ENCODE measurements at regions not wholly inside any gene's neighbourhood (a gene's known extent, or its start where the extent isn't known, plus 50 kb on each side); places are given as distances from the start of the nearest gene placed in this dataset.

DNA sequence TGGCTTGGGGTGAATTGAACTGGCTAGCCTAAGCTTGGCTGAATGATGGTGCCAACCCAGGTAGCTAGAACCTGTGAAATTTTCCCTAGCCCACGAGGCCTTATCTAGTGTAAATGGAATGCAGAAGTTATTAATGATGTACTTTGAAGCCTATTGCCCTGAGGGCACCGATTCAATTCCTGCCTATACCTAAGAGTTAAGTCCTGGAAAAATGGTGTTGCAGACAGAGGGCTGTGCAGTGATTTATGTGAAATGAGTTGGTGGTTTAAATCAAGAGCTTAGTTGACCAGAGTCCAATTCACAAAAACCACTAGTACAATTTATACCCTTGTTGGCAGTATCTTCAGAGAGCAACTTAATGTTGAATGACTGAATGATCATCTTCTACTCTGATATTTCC lies 373.8 kb upstream of the JAG1 start:
- POLR2A ChIA-PET: no interaction called here
- no peak overlapping the region for H3K4me3 ChIP-seq (ENCODE audit: control insufficient read depth in 1 of 7, extremely low read depth in 1 of 7, insufficient read depth in 4 of 7, low read depth in 2 of 7, low read length in 6 of 7)
- no peaks in the 10 kb centered on the region for H3K4me1 ChIP-seq (ENCODE audit: control extremely low read depth in 1 of 4, control insufficient read depth in 4 of 4, insufficient read depth in 4 of 4, low read length in 3 of 4)
- H3K9me3 ChIP-seq (ENCODE audit: control extremely low read depth in 1 of 5, control insufficient read depth in 4 of 5, insufficient read depth in 2 of 5, low read depth in 1 of 5, low read length in 4 of 5): no peaks in the 10 kb centered on the region
- no peaks in the 10 kb centered on the region for H3K27me3 ChIP-seq (replicated peaks in 2 of 5; ENCODE audit: control insufficient read depth in 4 of 5, insufficient read depth in 5 of 5, low read length in 4 of 5)
- DNase-seq: no peak
- no peak overlapping the region for H3K27ac ChIP-seq (ENCODE audit: insufficient read depth in 1 of 2, low read depth in 1 of 2, low read length in 2 of 2, poor library complexity in 1 of 2, severe bottlenecking in 2 of 2)
- CTCF ChIA-PET: no interaction called here
- WGBS (ENCODE audit: insufficient coverage): no CpG with 5 or more reads among the region's 2 CpGs
- no peaks in the 10 kb centered on the region for H3K36me3 ChIP-seq (ENCODE audit: control insufficient read depth in 4 of 4, insufficient read depth in 4 of 4, low read length in 3 of 4)

- CTCF ChIA-PET: no interaction called here
- POLR2A ChIA-PET: no interaction called here
- Histone ChIP-seq H3K4me1 (ENCODE audit: control extremely low read depth in 1 of 4, control insufficient read depth in 4 of 4, insufficient read depth in 4 of 4, low read length in 3 of 4) (no peaks in the 10 kb centered on the region), H3K36me3 (ENCODE audit: control insufficient read depth in 4 of 4, insufficient read depth in 4 of 4, low read length in 3 of 4) (no peaks in the 10 kb centered on the region), H3K27ac (ENCODE audit: insufficient read depth in 1 of 2, low read depth in 1 of 2, low read length in 2 of 2, poor library complexity in 1 of 2, severe bottlenecking in 2 of 2) (no peak overlapping the region), H3K4me3 (ENCODE audit: control insufficient read depth in 1 of 7, extremely low read depth in 1 of 7, insufficient read depth in 4 of 7, low read depth in 2 of 7, low read length in 6 of 7) (no peak overlapping the region), H3K9me3 (ENCODE audit: control extremely low read depth in 1 of 5, control insufficient read depth in 4 of 5, insufficient read depth in 2 of 5, low read depth in 1 of 5, low read length in 4 of 5) (no peaks in the 10 kb centered on the region), H3K27me3 (replicated peaks in 2 of 5; ENCODE audit: control insufficient read depth in 4 of 5, insufficient read depth in 5 of 5, low read length in 4 of 5) (no peaks in the 10 kb centered on the region)
- no peak for DNase-seq
Measured at GRCh38 chr20:11048739-11049138, 374.9 kb upstream of the JAG1 start.

DNA sequence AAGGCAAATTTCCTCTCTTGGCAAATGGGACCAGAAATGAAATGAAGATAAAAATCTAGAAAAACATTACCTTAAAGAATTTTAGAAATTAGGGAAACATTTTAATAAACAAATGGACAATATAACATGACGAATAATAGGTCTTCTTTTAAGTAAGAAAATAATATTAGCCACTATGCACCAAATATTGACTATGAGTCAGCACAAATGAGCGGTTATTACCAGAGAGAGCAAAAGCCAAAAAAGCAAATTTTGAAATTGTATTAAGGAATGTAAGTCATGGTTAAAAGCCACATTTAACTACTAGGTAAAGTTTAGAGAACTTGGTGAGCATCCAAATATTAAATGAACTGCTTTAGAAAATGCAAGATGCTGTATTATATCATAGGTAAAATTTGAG lies 376.6 kb upstream of the JAG1 start:
- ChIA-PET POLR2A (no interaction called here), CTCF (interaction anchor here (1.0 kb wide), 1 partner anchor 10 kb away, joined by 3 read pairs; no protein-coding TSS in a partner anchor)
- Histone ChIP-seq H3K4me1 (ENCODE audit: control extremely low read depth in 1 of 4, control insufficient read depth in 4 of 4, insufficient read depth in 4 of 4, low read length in 3 of 4) (no peaks in the 10 kb centered on the region), H3K27ac (ENCODE audit: insufficient read depth in 1 of 2, low read depth in 1 of 2, low read length in 2 of 2, poor library complexity in 1 of 2, severe bottlenecking in 2 of 2) (no peak overlapping the region), H3K36me3 (ENCODE audit: control insufficient read depth in 4 of 4, insufficient read depth in 4 of 4, low read length in 3 of 4) (no peaks in the 10 kb centered on the region), H3K4me3 (ENCODE audit: control insufficient read depth in 1 of 7, extremely low read depth in 1 of 7, insufficient read depth in 4 of 7, low read depth in 2 of 7, low read length in 6 of 7) (no peak overlapping the region), H3K9me3 (ENCODE audit: control extremely low read depth in 1 of 5, control insufficient read depth in 4 of 5, insufficient read depth in 2 of 5, low read depth in 1 of 5, low read length in 4 of 5) (no peaks in the 10 kb centered on the region), H3K27me3 (replicated peaks in 2 of 5; ENCODE audit: control insufficient read depth in 4 of 5, insufficient read depth in 5 of 5, low read length in 4 of 5) (no peaks in the 10 kb centered on the region)
- 25% methylated on average over 1 of the region's 2 CpGs for WGBS (ENCODE audit: insufficient coverage)
- DNase-seq: no peak

GRCh38 chr20:11051136-11051535 lies 377.3 kb upstream of the JAG1 start:
- ChIA-PET POLR2A (no interaction called here), CTCF (no interaction called here)
- no peak for DNase-seq
- no peak overlapping the region for H3K4me3 ChIP-seq (ENCODE audit: control insufficient read depth in 1 of 7, extremely low read depth in 1 of 7, insufficient read depth in 4 of 7, low read depth in 2 of 7, low read length in 6 of 7)
- no peaks in the 10 kb centered on the region for H3K4me1 ChIP-seq (ENCODE audit: control extremely low read depth in 1 of 4, control insufficient read depth in 4 of 4, insufficient read depth in 4 of 4, low read length in 3 of 4)
- H3K27me3 ChIP-seq (replicated peaks in 2 of 5; ENCODE audit: control insufficient read depth in 4 of 5, insufficient read depth in 5 of 5, low read length in 4 of 5): no peaks in the 10 kb centered on the region
- H3K36me3 ChIP-seq (ENCODE audit: control insufficient read depth in 4 of 4, insufficient read depth in 4 of 4, low read length in 3 of 4): no peaks in the 10 kb centered on the region
- WGBS (ENCODE audit: insufficient coverage): 100% methylated on average over 1 of the region's 3 CpGs
- no peak overlapping the region for H3K27ac ChIP-seq (ENCODE audit: insufficient read depth in 1 of 2, low read depth in 1 of 2, low read length in 2 of 2, poor library complexity in 1 of 2, severe bottlenecking in 2 of 2)
- no peaks in the 10 kb centered on the region for H3K9me3 ChIP-seq (ENCODE audit: control extremely low read depth in 1 of 5, control insufficient read depth in 4 of 5, insufficient read depth in 2 of 5, low read depth in 1 of 5, low read length in 4 of 5)

- no peaks in the 10 kb centered on the region for H3K27me3 ChIP-seq (replicated peaks in 2 of 5; ENCODE audit: control insufficient read depth in 4 of 5, insufficient read depth in 5 of 5, low read length in 4 of 5)
- H3K4me1 ChIP-seq (ENCODE audit: control extremely low read depth in 1 of 4, control insufficient read depth in 4 of 4, insufficient read depth in 4 of 4, low read length in 3 of 4): no peaks in the 10 kb centered on the region
- H3K27ac ChIP-seq (ENCODE audit: insufficient read depth in 1 of 2, low read depth in 1 of 2, low read length in 2 of 2, poor library complexity in 1 of 2, severe bottlenecking in 2 of 2): no peak overlapping the region
- no peaks in the 10 kb centered on the region for H3K9me3 ChIP-seq (ENCODE audit: control extremely low read depth in 1 of 5, control insufficient read depth in 4 of 5, insufficient read depth in 2 of 5, low read depth in 1 of 5, low read length in 4 of 5)
- DNase-seq: no peak
- no peak overlapping the region for H3K4me3 ChIP-seq (ENCODE audit: control insufficient read depth in 1 of 7, extremely low read depth in 1 of 7, insufficient read depth in 4 of 7, low read depth in 2 of 7, low read length in 6 of 7)
- CTCF ChIA-PET: no interaction called here
- no peaks in the 10 kb centered on the region for H3K36me3 ChIP-seq (ENCODE audit: control insufficient read depth in 4 of 4, insufficient read depth in 4 of 4, low read length in 3 of 4)
- POLR2A ChIA-PET: no interaction called here
Measured at GRCh38 chr20:11053310-11053709, 379.5 kb upstream of the JAG1 start.

DNA sequence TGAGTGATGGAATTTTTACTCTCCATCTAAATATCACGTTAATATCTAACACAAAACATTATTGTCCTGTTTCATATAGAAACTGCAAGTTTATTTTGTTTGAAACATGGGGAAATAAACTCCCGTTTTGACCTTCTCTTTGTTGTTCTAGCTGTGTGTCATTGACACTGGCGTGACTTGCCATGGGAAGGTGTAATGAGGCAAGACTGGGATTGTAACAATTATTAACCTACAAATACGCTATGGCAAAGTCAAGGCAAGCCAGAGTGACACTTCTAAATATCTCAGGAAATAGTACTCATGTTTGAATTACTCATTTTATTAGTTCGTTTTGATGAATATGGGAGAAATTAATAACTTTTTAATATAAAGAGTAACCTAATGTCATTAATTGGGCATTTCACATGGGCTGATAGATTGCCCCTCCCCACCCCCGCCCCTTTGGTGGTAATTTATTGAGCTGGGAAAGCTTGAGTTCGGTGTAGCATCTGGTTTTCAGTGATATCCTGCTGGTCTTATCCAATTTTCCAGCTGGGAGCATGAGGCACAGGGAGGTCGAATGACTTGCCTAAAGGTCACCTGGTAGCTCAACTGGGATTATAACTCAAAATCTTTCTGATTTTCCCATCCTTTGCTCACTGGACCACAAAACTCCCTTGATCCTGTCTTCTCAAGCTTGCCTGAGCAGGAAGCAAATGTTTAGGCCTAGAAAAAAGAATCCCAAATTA lies 380.6 kb upstream of the JAG1 start:
- ChIA-PET CTCF (no interaction called here), POLR2A (no interaction called here)
- 93% methylated on average over 5 of the region's 8 CpGs for WGBS (ENCODE audit: insufficient coverage)
- Histone ChIP-seq H3K27me3 (replicated peaks in 2 of 5; ENCODE audit: control insufficient read depth in 4 of 5, insufficient read depth in 5 of 5, low read length in 4 of 5) (no peaks in the 10 kb centered on the region), H3K9me3 (ENCODE audit: control extremely low read depth in 1 of 5, control insufficient read depth in 4 of 5, insufficient read depth in 2 of 5, low read depth in 1 of 5, low read length in 4 of 5) (no peaks in the 10 kb centered on the region), H3K4me3 (ENCODE audit: control insufficient read depth in 1 of 7, extremely low read depth in 1 of 7, insufficient read depth in 4 of 7, low read depth in 2 of 7, low read length in 6 of 7) (no peak overlapping the region), H3K27ac (ENCODE audit: insufficient read depth in 1 of 2, low read depth in 1 of 2, low read length in 2 of 2, poor library complexity in 1 of 2, severe bottlenecking in 2 of 2) (no peak overlapping the region), H3K36me3 (ENCODE audit: control insufficient read depth in 4 of 4, insufficient read depth in 4 of 4, low read length in 3 of 4) (no peaks in the 10 kb centered on the region), H3K4me1 (ENCODE audit: control extremely low read depth in 1 of 4, control insufficient read depth in 4 of 4, insufficient read depth in 4 of 4, low read length in 3 of 4) (no peaks in the 10 kb centered on the region)
- no peak for DNase-seq

- Histone ChIP-seq H3K4me3 (ENCODE audit: control insufficient read depth in 1 of 7, extremely low read depth in 1 of 7, insufficient read depth in 4 of 7, low read depth in 2 of 7, low read length in 6 of 7) (no peak overlapping the region), H3K27ac (ENCODE audit: insufficient read depth in 1 of 2, low read depth in 1 of 2, low read length in 2 of 2, poor library complexity in 1 of 2, severe bottlenecking in 2 of 2) (no peak overlapping the region), H3K4me1 (ENCODE audit: control extremely low read depth in 1 of 4, control insufficient read depth in 4 of 4, insufficient read depth in 4 of 4, low read length in 3 of 4) (peaks cover 0 to 3% (median 1%) of the 10 kb centered on the region in 4 experiments), H3K27me3 (replicated peaks in 2 of 5; ENCODE audit: control insufficient read depth in 4 of 5, insufficient read depth in 5 of 5, low read length in 4 of 5) (no peaks in the 10 kb centered on the region), H3K9me3 (ENCODE audit: control extremely low read depth in 1 of 5, control insufficient read depth in 4 of 5, insufficient read depth in 2 of 5, low read depth in 1 of 5, low read length in 4 of 5) (no peaks in the 10 kb centered on the region), H3K36me3 (ENCODE audit: control insufficient read depth in 4 of 4, insufficient read depth in 4 of 4, low read length in 3 of 4) (no peaks in the 10 kb centered on the region)
- 96% methylated on average over 4 of the region's 5 CpGs for WGBS (ENCODE audit: insufficient coverage)
- ChIA-PET POLR2A (no interaction called here), CTCF (no interaction called here)
- DNase-seq: no peak
Measured at GRCh38 chr20:11056414-11056813, 382.6 kb upstream of the JAG1 start.
